ENCODE measurements at regions not wholly inside any gene's neighbourhood (a gene's known extent, or its start where the extent isn't known, plus 50 kb on each side); places are given as distances from the start of the nearest gene placed in this dataset.

- no peak overlapping the region for H3K4me3 ChIP-seq (ENCODE audit: low read depth, low read length)
- no peak for TF ChIP-seq CTCF (IDR thresholded peaks at IDR 0.05; ENCODE audit: borderline replicate concordance, insufficient read depth, low read depth, low read length)
These were observed 173.0 kb upstream of the ECI2 start for GRCh38 chr6:4308364-4308763.

- no peak for TF ChIP-seq CTCF (IDR thresholded peaks at IDR 0.05; ENCODE audit: borderline replicate concordance, insufficient read depth, low read depth, low read length)
- no peak overlapping the region for H3K4me3 ChIP-seq (ENCODE audit: low read depth, low read length)
These were observed 169.6 kb upstream of the ECI2 start for GRCh38 chr6:4304927-4305455.

- H3K4me3 ChIP-seq (ENCODE audit: low read depth, low read length), result no peak overlapping the region
- TF ChIP-seq CTCF (IDR thresholded peaks at IDR 0.05; ENCODE audit: borderline replicate concordance, insufficient read depth, low read depth, low read length), result no peak
These were observed 168.3 kb upstream of the ECI2 start for GRCh38 chr6:4303638-4304037.

- TF ChIP-seq CTCF (IDR thresholded peaks at IDR 0.05; ENCODE audit: borderline replicate concordance, insufficient read depth, low read depth, low read length), result no peak
- no peak overlapping the region for H3K4me3 ChIP-seq (ENCODE audit: low read depth, low read length)
These were observed 167.1 kb upstream of the ECI2 start for GRCh38 chr6:4302524-4302923.

- H3K4me3 ChIP-seq (ENCODE audit: low read depth, low read length), result no peak overlapping the region
- no peak for TF ChIP-seq CTCF (IDR thresholded peaks at IDR 0.05; ENCODE audit: borderline replicate concordance, insufficient read depth, low read depth, low read length)
These were observed 166.5 kb upstream of the ECI2 start for GRCh38 chr6:4301871-4302270.

- no peak for TF ChIP-seq CTCF (IDR thresholded peaks at IDR 0.05; ENCODE audit: borderline replicate concordance, insufficient read depth, low read depth, low read length)
These were observed 165.5 kb upstream of the ECI2 start for GRCh38 chr6:4300917-4301316.

GRCh38 chr6:4299476-4299875 is 164.1 kb upstream of the ECI2 start:
- TF ChIP-seq CTCF (IDR thresholded peaks at IDR 0.05; ENCODE audit: borderline replicate concordance, insufficient read depth, low read depth, low read length), result no peak
- no peak overlapping the region for H3K4me3 ChIP-seq (ENCODE audit: low read depth, low read length)

More at GRCh38 chr6:4300917-4301316, 165.5 kb upstream of the ECI2 start:
- no peak overlapping the region for H3K4me3 ChIP-seq (ENCODE audit: low read depth, low read length)

Data from GM12875 (cell line).